VCaP (cell line): ENCODE measurements at regions not wholly inside any gene's neighbourhood (a gene's known extent, or its start where the extent isn't known, plus 50 kb on each side); places are given as distances from the start of the nearest gene placed in this dataset.

Source experiments
- H3K27ac ChIP-seq: fragments of 450-650 bp; 2 replicates; pipeline ENCODE4 v1.5.1; 2017
- TF ChIP-seq, protein P1 (sequence below): fragments of 450-650 bp; conservative IDR thresholded peaks from 2 replicates; pipeline ENCODE4 v1.5.1; 2017; ENCODE audit warnings: mild to moderate bottlenecking, moderate library complexity

DNA sequence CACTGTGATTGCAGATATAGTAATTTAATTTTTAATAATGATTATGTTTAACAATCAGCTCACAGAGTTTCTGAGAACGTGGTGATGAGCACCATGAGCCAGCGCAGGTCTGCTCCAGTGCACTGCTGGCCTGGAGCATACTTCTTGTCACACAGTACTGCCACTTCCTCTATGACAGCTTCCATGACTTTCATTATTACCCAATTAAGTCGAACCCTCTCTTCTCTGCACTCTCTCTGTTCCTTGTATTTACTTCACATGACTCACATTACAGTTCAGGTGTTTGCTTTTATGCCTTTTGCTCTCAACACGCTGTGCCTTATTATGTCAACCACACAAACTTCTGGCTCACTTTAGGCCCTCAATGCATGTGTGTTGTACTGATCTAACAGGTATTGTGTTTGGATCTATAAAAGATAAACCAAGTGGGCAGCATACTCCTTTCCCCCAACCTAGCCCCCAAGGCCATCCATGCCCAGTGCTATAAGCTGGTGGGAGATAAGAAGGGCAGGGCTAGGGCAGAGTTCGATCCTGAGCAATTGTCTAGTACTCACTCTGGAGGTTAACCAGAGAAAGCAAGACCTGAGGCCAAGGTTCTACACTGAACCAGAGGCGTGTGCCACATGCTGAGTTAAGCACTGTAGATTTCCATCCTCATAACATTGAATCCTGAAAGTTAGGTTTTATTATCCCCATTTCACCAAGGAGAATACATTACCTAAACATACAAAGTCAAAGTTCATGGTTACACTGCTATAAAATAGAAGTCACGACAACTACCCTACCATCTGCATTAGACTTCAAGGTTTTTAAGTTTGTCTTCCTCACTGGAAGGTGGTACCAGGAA lies 356.5 kb downstream of the INSC start:
- no peak overlapping the region for H3K27ac ChIP-seq
- TF ChIP-seq, protein P1, sequence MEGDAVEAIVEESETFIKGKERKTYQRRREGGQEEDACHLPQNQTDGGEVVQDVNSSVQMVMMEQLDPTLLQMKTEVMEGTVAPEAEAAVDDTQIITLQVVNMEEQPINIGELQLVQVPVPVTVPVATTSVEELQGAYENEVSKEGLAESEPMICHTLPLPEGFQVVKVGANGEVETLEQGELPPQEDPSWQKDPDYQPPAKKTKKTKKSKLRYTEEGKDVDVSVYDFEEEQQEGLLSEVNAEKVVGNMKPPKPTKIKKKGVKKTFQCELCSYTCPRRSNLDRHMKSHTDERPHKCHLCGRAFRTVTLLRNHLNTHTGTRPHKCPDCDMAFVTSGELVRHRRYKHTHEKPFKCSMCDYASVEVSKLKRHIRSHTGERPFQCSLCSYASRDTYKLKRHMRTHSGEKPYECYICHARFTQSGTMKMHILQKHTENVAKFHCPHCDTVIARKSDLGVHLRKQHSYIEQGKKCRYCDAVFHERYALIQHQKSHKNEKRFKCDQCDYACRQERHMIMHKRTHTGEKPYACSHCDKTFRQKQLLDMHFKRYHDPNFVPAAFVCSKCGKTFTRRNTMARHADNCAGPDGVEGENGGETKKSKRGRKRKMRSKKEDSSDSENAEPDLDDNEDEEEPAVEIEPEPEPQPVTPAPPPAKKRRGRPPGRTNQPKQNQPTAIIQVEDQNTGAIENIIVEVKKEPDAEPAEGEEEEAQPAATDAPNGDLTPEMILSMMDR, result no peak

DNA sequence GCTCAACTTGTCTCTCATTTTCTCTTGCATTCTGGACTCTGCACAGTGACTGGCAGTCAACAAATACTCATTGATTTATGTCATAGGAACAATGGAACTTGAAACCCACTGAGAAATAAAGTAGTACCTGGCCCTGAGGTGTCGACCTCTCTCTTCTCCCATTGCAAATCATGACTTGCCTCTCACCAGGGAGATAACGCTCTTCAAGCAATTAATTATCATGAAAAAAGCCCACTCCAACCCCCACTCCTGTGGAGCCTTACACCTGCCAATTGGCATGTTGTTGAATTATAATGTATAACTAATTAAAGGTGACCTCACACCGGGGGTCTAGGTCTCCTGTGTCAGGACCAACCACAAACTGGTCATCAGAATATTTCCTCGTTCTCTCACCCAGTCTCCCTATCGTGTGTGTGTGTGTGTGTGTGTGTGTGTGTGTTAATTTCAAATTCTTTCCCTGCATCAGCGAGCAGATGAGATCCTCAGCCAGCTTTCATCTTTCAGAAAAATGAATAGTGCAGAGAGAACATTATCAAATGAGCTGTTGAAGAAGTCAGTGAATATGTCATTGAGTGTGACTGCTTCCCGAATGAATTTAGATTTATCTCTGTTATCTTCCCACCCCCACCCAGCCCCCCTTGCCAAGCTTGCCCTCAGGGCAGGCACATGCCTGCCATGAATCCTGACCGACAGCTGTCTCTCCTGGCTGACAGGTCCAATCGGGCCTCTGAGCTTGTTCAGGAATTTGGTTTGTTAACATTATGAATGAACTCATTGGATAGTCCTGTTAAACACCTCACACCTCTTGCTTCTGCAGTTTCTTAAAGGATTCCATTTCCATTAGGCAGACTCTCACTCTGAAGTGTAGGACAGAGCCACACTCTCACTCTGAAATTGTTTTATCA lies 357.4 kb downstream of the INSC start:
- TF ChIP-seq, protein P1, result no peak
- H3K27ac ChIP-seq, result no peak overlapping the region

DNA sequence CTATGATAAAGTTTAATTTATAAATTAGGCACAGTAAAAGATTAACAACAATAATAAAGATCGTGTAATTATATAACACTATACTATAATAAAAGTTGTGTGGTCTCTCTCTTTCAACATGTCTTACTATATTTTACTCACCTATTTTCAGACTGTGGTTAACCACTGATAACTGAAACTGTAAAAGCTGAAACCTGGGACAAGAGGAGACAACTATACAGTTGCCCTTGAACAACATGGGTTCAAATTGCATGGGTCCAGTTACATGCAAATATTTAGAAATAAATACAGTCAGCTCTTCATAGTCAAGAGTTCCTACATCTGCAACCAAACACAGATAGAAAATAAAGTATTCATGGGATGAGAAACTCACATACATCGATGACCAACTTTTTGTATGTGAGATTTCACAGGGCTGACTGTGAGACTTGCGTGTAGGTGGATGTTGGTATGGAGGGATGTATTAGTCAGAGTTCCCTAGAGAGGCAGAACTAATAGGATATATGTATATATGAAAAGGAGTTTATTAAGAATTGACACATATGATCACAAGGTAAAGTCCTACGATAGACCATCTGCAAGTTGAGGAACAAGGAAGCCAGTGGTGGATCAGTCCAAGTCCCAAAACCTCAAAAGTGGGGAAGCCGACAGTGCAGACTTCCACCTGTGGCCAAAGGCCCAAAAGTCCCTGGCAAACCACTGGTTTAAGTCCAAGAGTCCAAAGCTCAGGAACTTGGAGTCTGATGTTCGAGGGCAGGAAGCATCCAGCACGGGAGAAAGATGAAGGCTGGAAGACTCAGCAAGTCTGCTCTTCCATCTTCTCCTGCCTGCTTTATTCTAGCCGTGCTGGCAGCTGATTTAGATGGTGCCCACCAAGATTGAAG lies 359.5 kb downstream of the INSC start:
- TF ChIP-seq, protein P1, result no peak
- H3K27ac ChIP-seq, result no peak overlapping the region

DNA sequence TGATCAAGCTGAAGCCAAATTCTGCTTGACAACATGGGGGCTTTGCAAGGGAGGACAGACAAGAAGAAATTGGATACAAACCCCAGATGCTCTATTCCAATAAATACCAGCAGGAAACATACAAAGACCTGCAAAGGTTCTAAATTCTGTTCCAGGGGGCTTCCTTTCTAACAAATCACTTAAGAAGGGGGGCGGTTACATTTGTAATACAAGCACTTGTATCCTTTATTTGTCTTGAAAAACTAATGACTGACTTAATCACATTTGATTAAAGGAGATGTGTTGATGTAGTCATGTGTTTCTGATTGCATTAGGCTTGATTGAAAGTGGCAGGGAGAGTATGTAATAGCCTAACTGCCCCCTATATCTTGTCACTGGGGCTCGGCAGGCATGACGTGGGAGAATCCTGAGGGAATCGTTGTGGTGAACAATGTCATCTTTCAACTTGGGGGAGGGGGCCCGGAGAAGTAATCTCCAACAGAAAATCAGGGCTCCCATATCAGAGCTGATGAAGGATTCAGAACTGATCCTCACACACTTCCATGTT lies 361.7 kb downstream of the INSC start:
- no peak overlapping the region for H3K27ac ChIP-seq
- TF ChIP-seq, protein P1, result no peak

DNA sequence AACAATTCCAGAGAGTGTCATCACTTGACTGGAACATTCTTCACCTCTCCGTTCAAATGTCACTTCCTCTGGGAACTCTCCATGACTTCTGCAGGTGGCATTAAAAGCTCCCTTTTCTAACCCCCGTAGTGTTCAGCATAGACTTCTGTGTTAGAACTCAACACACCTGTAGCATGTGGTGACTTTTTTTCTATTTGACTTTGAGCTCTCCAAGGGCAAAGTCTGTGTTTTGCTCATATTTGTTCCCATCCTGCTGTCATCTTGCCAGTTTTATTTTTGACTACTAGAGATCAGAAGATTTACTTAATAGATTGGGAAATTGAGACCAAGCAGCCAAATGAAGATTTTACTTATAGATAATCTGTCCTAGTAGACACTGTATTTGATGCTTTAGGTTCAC lies 367.1 kb downstream of the INSC start:
- TF ChIP-seq, protein P1, result no peak
- no peak overlapping the region for H3K27ac ChIP-seq

DNA sequence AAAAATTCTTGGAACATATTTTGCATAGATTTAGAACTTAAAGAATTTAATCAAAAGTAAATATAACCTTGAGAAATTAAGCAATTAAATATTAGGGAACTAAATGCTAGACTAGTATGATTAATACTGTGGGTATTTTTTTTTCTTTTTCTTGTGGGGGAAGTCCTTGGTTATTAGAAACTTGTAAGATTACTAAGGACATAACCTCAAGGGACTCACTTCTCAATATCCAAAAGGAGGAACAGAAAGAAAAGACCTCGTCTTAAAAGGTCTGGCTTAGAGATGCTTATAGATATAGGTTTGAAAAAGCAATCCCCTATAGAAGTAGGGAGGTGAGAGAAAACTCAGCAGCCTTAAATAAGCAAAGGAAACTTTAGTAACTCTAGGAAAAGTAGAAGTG lies 368.5 kb downstream of the INSC start:
- no peak overlapping the region for H3K27ac ChIP-seq
- TF ChIP-seq, protein P1, result no peak
